Ishikawa (cell line): ENCODE measurements at regions not wholly inside any gene's neighbourhood (a gene's known extent, or its start where the extent isn't known, plus 50 kb on each side); places are given as distances from the start of the nearest gene placed in this dataset.

Experiments
- CREB1 ChIP-seq: IDR thresholded peaks from 2 replicates; pipeline ENCODE4 v1.6.1; 2012; ENCODE audit warnings: low read depth
- EP300 ChIP-seq: IDR thresholded peaks from 2 replicates; pipeline ENCODE4 v1.6.1; 2012; ENCODE audit warnings: borderline replicate concordance
- MAX ChIP-seq: IDR thresholded peaks from 2 replicates; pipeline ENCODE4 v1.6.1; 2012
- NFIC ChIP-seq: IDR thresholded peaks from 2 replicates; pipeline ENCODE4 v1.6.1; 2012
- REST ChIP-seq: IDR thresholded peaks from 2 replicates; pipeline ENCODE4 v1.6.1; 2012; ENCODE audit warnings: low read depth, mild to moderate bottlenecking
- TAF1 ChIP-seq: IDR thresholded peaks from 2 replicates; pipeline ENCODE4 v1.6.1; 2012; ENCODE audit warnings: low read depth, mild to moderate bottlenecking
- YY1 ChIP-seq: IDR thresholded peaks from 2 replicates; pipeline ENCODE4 v1.6.1; 2012; ENCODE audit warnings: low read depth

GRCh38 chr20:17128206-17128605 is 98.6 kb upstream of the PCSK2 start:
- no peak for TF ChIP-seq CREB1
- no peak for TF ChIP-seq MAX
- no peak for TF ChIP-seq EP300
- TF ChIP-seq REST, result no peak
- no peak for TF ChIP-seq NFIC
- TF ChIP-seq YY1, result no peak
- no peak for TF ChIP-seq TAF1
